Mucosa of descending colon (tissue), 3 donors: ENCODE measurements at regions not wholly inside any gene's neighbourhood (a gene's known extent, or its start where the extent isn't known, plus 50 kb on each side); places are given as distances from the start of the nearest gene placed in this dataset.

Source experiments
- ATAC-seq: fragments of 200-7000 bp; cut with Tn5 transposase; one replicate; pipeline ENCODE4 v1.9.1; 2020; ENCODE audit warnings: mild to moderate bottlenecking, moderate library complexity
- DNase-seq, 3 donors: peaks; one replicate each; pipeline ENCODE4 v3.0.0-alpha.2; 2020
- H3K36me3 ChIP-seq: fragments of 200-600 bp; one replicate; pipeline ENCODE4 v1.8.0; 2021; ENCODE audit warnings: low read depth, mild to moderate bottlenecking
- H3K4me1 ChIP-seq: fragments of 200-600 bp; one replicate; pipeline ENCODE4 v1.8.0; 2021; ENCODE audit warnings: low read depth, mild to moderate bottlenecking
- H3K4me3 ChIP-seq: fragments of 200-600 bp; one replicate; pipeline ENCODE4 v1.8.0; 2021; ENCODE audit warnings: mild to moderate bottlenecking
- H3K9me3 ChIP-seq: fragments of 200-600 bp; one replicate; pipeline ENCODE4 v1.8.0; 2021; ENCODE audit warnings: mild to moderate bottlenecking
- CTCF ChIP-seq: fragments of 200-600 bp; IDR thresholded peaks from one replicate; pipeline ENCODE4 v1.8.0; 2022; ENCODE audit warnings: antibody characterized with exemption, mild to moderate bottlenecking
- intact Hi-C, 2 donors: fragments of 100-400 bp; cut with DNase I in 1 of 2; cut with micrococcal nuclease in 1 of 2; formaldehyde crosslinking; loops; one replicate each; pipeline versions ENCODE4 v1.11.0 to v1.11.1; 2022; cut with DNase I, micrococcal nuclease
- donor health status: DM: no; HTN: no; CAD: no; lungs with moderate emphysema.
- donor health status: DM: no; HTN: no; CAD: no.
- donor health status: DM: no; HTN: yes; CAD: no.

GRCh38 chr5:14090755-14091154, 52.4 kb upstream of the TRIO start:
- ATAC-seq (no peak), DNase-seq (no peak)
- no peak for TF ChIP-seq CTCF
- H3K4me3 ChIP-seq = no peak overlapping the region
- peaks cover 2% of the 10 kb centered on the region for H3K9me3 ChIP-seq
- intact Hi-C loops = no loop called here
- no peaks in the 10 kb centered on the region for H3K36me3 ChIP-seq
- H3K4me1 ChIP-seq = no peaks in the 10 kb centered on the region

GRCh38 chr5:14090290-14090689, 52.9 kb upstream of the TRIO start:
- intact Hi-C loops = no loop called here
- DNase-seq (no peak), ATAC-seq (no peak)
- TF ChIP-seq CTCF = no peak
- H3K36me3 ChIP-seq = no peaks in the 10 kb centered on the region
- H3K4me1 ChIP-seq = no peaks in the 10 kb centered on the region
- no peak overlapping the region for H3K4me3 ChIP-seq
- H3K9me3 ChIP-seq = peaks cover 2% of the 10 kb centered on the region

GRCh38 chr5:14089198-14089597, 53.9 kb upstream of the TRIO start:
- intact Hi-C loops = no loop called here
- ATAC-seq (no peak), DNase-seq (no peak)
- no peaks in the 10 kb centered on the region for H3K4me1 ChIP-seq
- H3K9me3 ChIP-seq = peaks cover 2% of the 10 kb centered on the region
- TF ChIP-seq CTCF = no peak
- no peaks in the 10 kb centered on the region for H3K36me3 ChIP-seq
- H3K4me3 ChIP-seq = no peak overlapping the region

- Histone ChIP-seq H3K4me1 (no peaks in the 10 kb centered on the region), H3K36me3 (no peaks in the 10 kb centered on the region), H3K9me3 (peaks cover 2% of the 10 kb centered on the region), H3K4me3 (no peak overlapping the region)
- intact Hi-C loops = no loop called here
- TF ChIP-seq CTCF = no peak
- ATAC-seq = no peak
- DNase-seq = no peak
Observed at GRCh38 chr5:14086261-14086660, 56.9 kb upstream of the TRIO start.

GRCh38 chr5:14082973-14083372, 60.2 kb upstream of the TRIO start:
- TF ChIP-seq CTCF = no peak
- no peaks in the 10 kb centered on the region for H3K4me1 ChIP-seq
- no peaks in the 10 kb centered on the region for H3K36me3 ChIP-seq
- intact Hi-C loops = no loop called here
- ATAC-seq (no peak), DNase-seq (no peak)
- H3K4me3 ChIP-seq = no peak overlapping the region
- no peaks in the 10 kb centered on the region for H3K9me3 ChIP-seq

- Histone ChIP-seq H3K36me3 (no peaks in the 10 kb centered on the region), H3K4me1 (no peaks in the 10 kb centered on the region), H3K4me3 (no peak overlapping the region), H3K9me3 (no peaks in the 10 kb centered on the region)
- DNase-seq = no peak
- ATAC-seq = no peak
- intact Hi-C loops = no loop called here
- TF ChIP-seq CTCF = no peak
Observed at GRCh38 chr5:14082523-14082922, 60.6 kb upstream of the TRIO start.
